IMR-90 (cell line): ENCODE measurements at regions not wholly inside any gene's neighbourhood (a gene's known extent, or its start where the extent isn't known, plus 50 kb on each side); places are given as distances from the start of the nearest gene placed in this dataset.

Experiments
- FOS ChIP-seq: fragments of 150-350 bp; IDR thresholded peaks from 2 replicates; pipeline ENCODE4 v1.6.1; 2016; ENCODE audit warnings: low read depth, low read length
- MAZ ChIP-seq: IDR thresholded peaks from 2 replicates; pipeline ENCODE4 v1.6.1; 2012; ENCODE audit warnings: low read depth, mild to moderate bottlenecking, low read length, improper control_type of control experiment, moderate library complexity, borderline replicate concordance
- TF ChIP-seq, protein P1 (sequence below): conservative IDR thresholded peaks from 2 replicates; pipeline ENCODE4 v1.5.1; 2012; ENCODE audit warnings: mild to moderate bottlenecking, low read depth, low read length, improper control_type of control experiment
- TF ChIP-seq, protein P2 (sequence below): fragments of 150-350 bp; IDR thresholded peaks from 2 replicates; pipeline ENCODE4 v1.6.1; 2016; ENCODE audit warnings: low read depth, mild to moderate bottlenecking, low read length, moderate library complexity, borderline replicate concordance

GRCh38 chr2:123091471-123091870 is 933.6 kb upstream of the CNTNAP5 start:
- TF ChIP-seq, protein P1, sequence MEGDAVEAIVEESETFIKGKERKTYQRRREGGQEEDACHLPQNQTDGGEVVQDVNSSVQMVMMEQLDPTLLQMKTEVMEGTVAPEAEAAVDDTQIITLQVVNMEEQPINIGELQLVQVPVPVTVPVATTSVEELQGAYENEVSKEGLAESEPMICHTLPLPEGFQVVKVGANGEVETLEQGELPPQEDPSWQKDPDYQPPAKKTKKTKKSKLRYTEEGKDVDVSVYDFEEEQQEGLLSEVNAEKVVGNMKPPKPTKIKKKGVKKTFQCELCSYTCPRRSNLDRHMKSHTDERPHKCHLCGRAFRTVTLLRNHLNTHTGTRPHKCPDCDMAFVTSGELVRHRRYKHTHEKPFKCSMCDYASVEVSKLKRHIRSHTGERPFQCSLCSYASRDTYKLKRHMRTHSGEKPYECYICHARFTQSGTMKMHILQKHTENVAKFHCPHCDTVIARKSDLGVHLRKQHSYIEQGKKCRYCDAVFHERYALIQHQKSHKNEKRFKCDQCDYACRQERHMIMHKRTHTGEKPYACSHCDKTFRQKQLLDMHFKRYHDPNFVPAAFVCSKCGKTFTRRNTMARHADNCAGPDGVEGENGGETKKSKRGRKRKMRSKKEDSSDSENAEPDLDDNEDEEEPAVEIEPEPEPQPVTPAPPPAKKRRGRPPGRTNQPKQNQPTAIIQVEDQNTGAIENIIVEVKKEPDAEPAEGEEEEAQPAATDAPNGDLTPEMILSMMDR, result no peak
- TF ChIP-seq MAZ, result no peak
- no peak for TF ChIP-seq FOS
- TF ChIP-seq, protein P2, sequence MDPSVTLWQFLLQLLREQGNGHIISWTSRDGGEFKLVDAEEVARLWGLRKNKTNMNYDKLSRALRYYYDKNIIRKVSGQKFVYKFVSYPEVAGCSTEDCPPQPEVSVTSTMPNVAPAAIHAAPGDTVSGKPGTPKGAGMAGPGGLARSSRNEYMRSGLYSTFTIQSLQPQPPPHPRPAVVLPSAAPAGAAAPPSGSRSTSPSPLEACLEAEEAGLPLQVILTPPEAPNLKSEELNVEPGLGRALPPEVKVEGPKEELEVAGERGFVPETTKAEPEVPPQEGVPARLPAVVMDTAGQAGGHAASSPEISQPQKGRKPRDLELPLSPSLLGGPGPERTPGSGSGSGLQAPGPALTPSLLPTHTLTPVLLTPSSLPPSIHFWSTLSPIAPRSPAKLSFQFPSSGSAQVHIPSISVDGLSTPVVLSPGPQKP, result no peak
